Thoracic aorta (tissue), 2 donors: ENCODE measurements at regions not wholly inside any gene's neighbourhood (a gene's known extent, or its start where the extent isn't known, plus 50 kb on each side); places are given as distances from the start of the nearest gene placed in this dataset.

Experiments
- ATAC-seq: fragments of 150-250 bp; one replicate; pipeline ENCODE4 v1.8.0; 2017; ENCODE audit warnings: low read depth; ENCODE audit not compliant: insufficient number of reproducible peaks, low FRiP score
- DNase-seq: peaks from one replicate; pipeline ENCODE4 v3.0.0-alpha.2; 2020; ENCODE audit warnings: low spot score
- H3K27ac ChIP-seq, 2 donors: fragments of 200-600 bp; sonication (generic); 1 replicate in 1 of 2; 2 replicates in 1 of 2; pipeline ENCODE4 v1.5.1; 2016; ENCODE audit warnings: mild to moderate bottlenecking in 2 of 2, moderate library complexity in 2 of 2
- H3K27me3 ChIP-seq: fragments of 200-600 bp; sonication (generic); replicated peaks from 2 replicates; pipeline ENCODE4 v1.6.0; 2016; ENCODE audit warnings: mild to moderate bottlenecking; ENCODE audit not compliant: insufficient read depth
- H3K36me3 ChIP-seq: fragments of 200-600 bp; sonication (generic); one replicate; pipeline ENCODE4 v1.5.1; 2016
- H3K4me1 ChIP-seq, 2 donors: fragments of 200-600 bp; sonication (generic); 1 replicate in 1 of 2; 2 replicates in 1 of 2; pipeline versions ENCODE4 v1.5.1 to v1.6.0; 2016; ENCODE audit warnings: low read depth in 2 of 2, mild to moderate bottlenecking in 1 of 2; ENCODE audit not compliant: control insufficient read depth in 1 of 2
- H3K4me3 ChIP-seq: fragments of 200-600 bp; sonication (generic); 2 replicates; pipeline ENCODE4 v1.5.1; 2016; ENCODE audit warnings: mild to moderate bottlenecking
- H3K9me3 ChIP-seq: fragments of 200-600 bp; sonication (generic); 2 replicates; pipeline ENCODE4 v1.5.1; 2016
- CTCF ChIP-seq: fragments of 200-600 bp; sonication (generic); IDR thresholded peaks from one replicate; pipeline ENCODE4 v1.5.1; 2019; ENCODE audit warnings: antibody characterized with exemption

DNA sequence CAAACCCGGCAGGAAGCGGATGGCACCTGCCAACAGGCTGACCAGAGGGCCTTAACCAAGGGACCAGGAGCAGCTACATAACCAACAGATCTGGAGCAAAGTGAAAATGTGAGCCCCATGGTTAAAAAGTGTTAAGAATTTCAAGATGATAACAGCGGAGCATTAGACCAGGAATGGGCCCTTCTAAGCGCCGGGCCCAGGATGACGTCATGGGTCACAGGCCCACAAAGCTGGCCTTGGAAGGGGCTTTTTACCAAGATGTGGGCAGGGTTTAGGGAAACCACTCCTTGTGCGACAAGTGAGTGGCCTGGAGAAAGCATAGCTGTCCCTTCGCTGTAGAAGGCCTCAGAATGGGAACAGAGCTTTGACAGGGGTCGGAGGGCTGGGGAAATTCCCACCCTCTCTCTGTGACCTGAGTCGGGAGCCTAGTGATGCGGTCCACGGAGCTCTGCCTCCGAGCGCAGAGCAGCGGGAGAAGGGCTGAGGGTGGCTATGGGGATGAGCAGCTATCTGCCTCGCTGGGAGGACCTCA, 84.4 kb upstream of the RPL38 start:
- Histone ChIP-seq H3K9me3 (no peaks in the 10 kb centered on the region), H3K36me3 (no peaks in the 10 kb centered on the region), H3K4me1 (no peaks in the 10 kb centered on the region), H3K4me3 (no peak overlapping the region), H3K27me3 (no peaks in the 10 kb centered on the region), H3K27ac (no peak overlapping the region)
- no peak for DNase-seq
- TF ChIP-seq CTCF: no peak
- no peak for ATAC-seq

- DNase-seq: no peak
- ATAC-seq: no peak
- H3K4me3 ChIP-seq: no peak overlapping the region
- H3K4me1 ChIP-seq: no peaks in the 10 kb centered on the region
- no peak overlapping the region for H3K27ac ChIP-seq
- H3K9me3 ChIP-seq: no peaks in the 10 kb centered on the region
- H3K27me3 ChIP-seq: no peaks in the 10 kb centered on the region
- H3K36me3 ChIP-seq: no peaks in the 10 kb centered on the region
- no peak for TF ChIP-seq CTCF
Measured at GRCh38 chr17:74119965-74120364, 83.5 kb upstream of the RPL38 start.

- Histone ChIP-seq H3K4me1 (no peaks in the 10 kb centered on the region), H3K4me3 (no peak overlapping the region), H3K27ac (no peak overlapping the region), H3K27me3 (no peaks in the 10 kb centered on the region), H3K9me3 (no peaks in the 10 kb centered on the region), H3K36me3 (no peaks in the 10 kb centered on the region)
- DNase-seq (no peak), ATAC-seq (no peak)
- TF ChIP-seq CTCF: no peak
Measured at GRCh38 chr17:74123350-74123749, 80.1 kb upstream of the RPL38 start.

DNA sequence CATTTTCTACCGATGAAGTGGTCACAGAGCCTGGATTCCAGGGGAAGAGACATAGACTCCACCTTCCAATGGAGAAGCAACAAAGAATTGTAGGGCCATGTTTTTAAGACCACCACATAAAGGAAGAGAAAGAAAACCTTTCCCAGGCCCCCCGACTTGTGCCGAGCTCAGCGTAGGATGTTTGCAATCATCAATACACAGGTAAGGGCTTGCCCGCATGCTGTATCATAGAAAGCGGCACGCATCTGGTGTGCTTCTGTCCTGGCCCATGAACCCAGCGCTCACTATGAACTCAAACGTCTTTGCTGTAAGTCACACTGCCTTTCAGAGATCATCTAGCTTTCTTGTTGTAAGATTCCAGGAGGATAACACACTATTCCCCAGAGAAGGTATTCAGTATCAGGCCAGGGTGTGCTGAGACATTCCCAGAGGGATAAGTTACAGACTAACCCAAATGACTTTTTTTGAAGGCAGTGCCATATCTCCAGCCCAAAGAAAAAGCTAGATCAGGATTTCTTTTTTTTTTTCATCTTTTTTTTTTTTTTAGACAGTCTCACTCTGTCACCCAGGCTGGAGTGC, 79.5 kb upstream of the RPL38 start:
- TF ChIP-seq CTCF: no peak
- Histone ChIP-seq H3K27ac (no peak overlapping the region), H3K27me3 (no peaks in the 10 kb centered on the region), H3K9me3 (no peaks in the 10 kb centered on the region), H3K4me1 (no peaks in the 10 kb centered on the region), H3K36me3 (no peaks in the 10 kb centered on the region), H3K4me3 (no peak overlapping the region)
- no peak for ATAC-seq
- no peak for DNase-seq

DNA sequence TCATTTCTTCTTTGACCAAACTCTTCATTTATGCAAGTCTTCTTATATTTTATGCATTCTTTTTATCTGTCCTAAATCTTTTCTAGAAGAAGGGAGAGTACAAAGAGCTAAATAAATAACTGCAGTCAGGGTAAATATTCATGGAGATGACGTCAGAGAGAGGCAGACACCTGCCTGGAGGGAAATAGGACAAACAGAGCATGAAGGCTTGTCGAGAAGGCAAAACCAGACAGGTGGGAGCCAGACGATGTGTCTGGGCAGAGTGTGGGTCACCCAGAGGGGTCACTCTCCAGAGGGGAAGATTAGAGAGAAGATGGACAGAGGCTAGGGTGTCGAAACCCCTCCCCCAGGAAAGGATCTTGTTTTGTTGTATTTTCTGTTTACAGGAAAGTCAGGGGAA, 78.3 kb upstream of the RPL38 start:
- no peaks in the 10 kb centered on the region for H3K4me1 ChIP-seq
- ATAC-seq (no peak), DNase-seq (no peak)
- H3K27me3 ChIP-seq: no peaks in the 10 kb centered on the region
- H3K36me3 ChIP-seq: no peaks in the 10 kb centered on the region
- no peaks in the 10 kb centered on the region for H3K9me3 ChIP-seq
- no peak for TF ChIP-seq CTCF
- no peak overlapping the region for H3K4me3 ChIP-seq
- H3K27ac ChIP-seq: no peak overlapping the region
